ENCODE measurements at regions not wholly inside any gene's neighbourhood (a gene's known extent, or its start where the extent isn't known, plus 50 kb on each side); places are given as distances from the start of the nearest gene placed in this dataset.

DNA sequence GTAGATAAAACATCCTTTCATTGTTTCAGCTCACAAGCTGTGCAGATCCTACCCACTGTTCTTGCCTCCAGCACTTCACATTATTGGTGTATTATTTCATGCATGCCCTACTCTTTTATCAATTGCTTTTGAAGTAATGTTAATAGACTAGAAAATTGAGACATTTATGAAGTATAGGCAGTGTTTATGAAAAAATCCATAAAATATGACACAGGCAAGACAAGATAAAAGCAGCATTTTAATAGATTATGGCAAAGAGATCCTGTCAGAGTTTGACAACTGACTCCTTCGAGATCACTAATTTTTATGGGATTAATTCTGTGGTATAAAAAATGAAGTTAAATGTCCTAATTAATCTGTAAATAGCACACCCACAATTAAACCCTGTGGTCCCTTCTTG is 217.2 kb upstream of the NANOGP8 start:
- DNase-seq (ENCODE audit: low read depth in 1 of 2, low spot score in 1 of 2) = no peak
- H3K4me3 ChIP-seq (replicated peaks; ENCODE audit: insufficient read depth, low read length) = no peak overlapping the region
- no peak for TF ChIP-seq GABPA (IDR thresholded peaks at IDR 0.05; ENCODE audit: low read depth)
- TF ChIP-seq POLR2AphosphoS5 (IDR thresholded peaks at IDR 0.05; ENCODE audit: low read depth) = no peak
- TF ChIP-seq, protein P1, sequence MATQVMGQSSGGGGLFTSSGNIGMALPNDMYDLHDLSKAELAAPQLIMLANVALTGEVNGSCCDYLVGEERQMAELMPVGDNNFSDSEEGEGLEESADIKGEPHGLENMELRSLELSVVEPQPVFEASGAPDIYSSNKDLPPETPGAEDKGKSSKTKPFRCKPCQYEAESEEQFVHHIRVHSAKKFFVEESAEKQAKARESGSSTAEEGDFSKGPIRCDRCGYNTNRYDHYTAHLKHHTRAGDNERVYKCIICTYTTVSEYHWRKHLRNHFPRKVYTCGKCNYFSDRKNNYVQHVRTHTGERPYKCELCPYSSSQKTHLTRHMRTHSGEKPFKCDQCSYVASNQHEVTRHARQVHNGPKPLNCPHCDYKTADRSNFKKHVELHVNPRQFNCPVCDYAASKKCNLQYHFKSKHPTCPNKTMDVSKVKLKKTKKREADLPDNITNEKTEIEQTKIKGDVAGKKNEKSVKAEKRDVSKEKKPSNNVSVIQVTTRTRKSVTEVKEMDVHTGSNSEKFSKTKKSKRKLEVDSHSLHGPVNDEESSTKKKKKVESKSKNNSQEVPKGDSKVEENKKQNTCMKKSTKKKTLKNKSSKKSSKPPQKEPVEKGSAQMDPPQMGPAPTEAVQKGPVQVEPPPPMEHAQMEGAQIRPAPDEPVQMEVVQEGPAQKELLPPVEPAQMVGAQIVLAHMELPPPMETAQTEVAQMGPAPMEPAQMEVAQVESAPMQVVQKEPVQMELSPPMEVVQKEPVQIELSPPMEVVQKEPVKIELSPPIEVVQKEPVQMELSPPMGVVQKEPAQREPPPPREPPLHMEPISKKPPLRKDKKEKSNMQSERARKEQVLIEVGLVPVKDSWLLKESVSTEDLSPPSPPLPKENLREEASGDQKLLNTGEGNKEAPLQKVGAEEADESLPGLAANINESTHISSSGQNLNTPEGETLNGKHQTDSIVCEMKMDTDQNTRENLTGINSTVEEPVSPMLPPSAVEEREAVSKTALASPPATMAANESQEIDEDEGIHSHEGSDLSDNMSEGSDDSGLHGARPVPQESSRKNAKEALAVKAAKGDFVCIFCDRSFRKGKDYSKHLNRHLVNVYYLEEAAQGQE (IDR thresholded peaks at IDR 0.05; ENCODE audit: insufficient replicate concordance, low read depth) = no peak
- TF ChIP-seq SPI1 (IDR thresholded peaks at IDR 0.05; ENCODE audit: borderline replicate concordance, low read depth) = no peak
- TF ChIP-seq, protein P2, sequence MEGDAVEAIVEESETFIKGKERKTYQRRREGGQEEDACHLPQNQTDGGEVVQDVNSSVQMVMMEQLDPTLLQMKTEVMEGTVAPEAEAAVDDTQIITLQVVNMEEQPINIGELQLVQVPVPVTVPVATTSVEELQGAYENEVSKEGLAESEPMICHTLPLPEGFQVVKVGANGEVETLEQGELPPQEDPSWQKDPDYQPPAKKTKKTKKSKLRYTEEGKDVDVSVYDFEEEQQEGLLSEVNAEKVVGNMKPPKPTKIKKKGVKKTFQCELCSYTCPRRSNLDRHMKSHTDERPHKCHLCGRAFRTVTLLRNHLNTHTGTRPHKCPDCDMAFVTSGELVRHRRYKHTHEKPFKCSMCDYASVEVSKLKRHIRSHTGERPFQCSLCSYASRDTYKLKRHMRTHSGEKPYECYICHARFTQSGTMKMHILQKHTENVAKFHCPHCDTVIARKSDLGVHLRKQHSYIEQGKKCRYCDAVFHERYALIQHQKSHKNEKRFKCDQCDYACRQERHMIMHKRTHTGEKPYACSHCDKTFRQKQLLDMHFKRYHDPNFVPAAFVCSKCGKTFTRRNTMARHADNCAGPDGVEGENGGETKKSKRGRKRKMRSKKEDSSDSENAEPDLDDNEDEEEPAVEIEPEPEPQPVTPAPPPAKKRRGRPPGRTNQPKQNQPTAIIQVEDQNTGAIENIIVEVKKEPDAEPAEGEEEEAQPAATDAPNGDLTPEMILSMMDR (IDR thresholded peaks at IDR 0.05; ENCODE audit: insufficient read depth, low read length) = no peak

DNA sequence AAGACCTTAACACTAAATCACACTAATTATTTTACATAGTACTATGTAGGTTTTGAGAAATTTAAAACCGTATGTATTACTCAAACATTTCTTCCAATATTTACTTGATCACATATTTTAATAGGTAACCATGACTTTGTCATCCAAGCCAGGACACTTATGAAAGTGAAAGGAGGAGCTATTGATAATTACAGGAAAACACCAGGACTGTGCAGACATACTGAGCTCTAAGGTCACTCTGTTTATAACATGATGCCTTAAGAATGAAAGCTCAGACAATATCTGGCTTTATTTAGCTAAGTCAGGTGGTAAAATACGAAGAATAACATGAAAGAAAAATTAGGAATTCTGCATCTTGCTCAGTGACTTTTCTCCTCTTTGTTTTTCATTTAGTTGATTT is 216.0 kb upstream of the NANOGP8 start:
- TF ChIP-seq, protein P2 (IDR thresholded peaks at IDR 0.05; ENCODE audit: insufficient read depth, low read length) = no peak
- TF ChIP-seq GABPA (IDR thresholded peaks at IDR 0.05; ENCODE audit: low read depth) = no peak
- no peak for TF ChIP-seq POLR2AphosphoS5 (IDR thresholded peaks at IDR 0.05; ENCODE audit: low read depth)
- no peak for TF ChIP-seq SPI1 (IDR thresholded peaks at IDR 0.05; ENCODE audit: borderline replicate concordance, low read depth)
- TF ChIP-seq, protein P1 (IDR thresholded peaks at IDR 0.05; ENCODE audit: insufficient replicate concordance, low read depth) = no peak
- DNase-seq (ENCODE audit: low read depth in 1 of 2, low spot score in 1 of 2) = no peak
- Histone ChIP-seq H3K27me3 (ENCODE audit: insufficient read depth, poor library complexity, severe bottlenecking) (no peaks in the 10 kb centered on the region), H3K27ac (replicated peaks) (no peak overlapping the region), H3K4me3 (replicated peaks; ENCODE audit: insufficient read depth, low read length) (no peak overlapping the region)

More for the DNA sequence above, 217.2 kb upstream of the NANOGP8 start:
- no peaks in the 10 kb centered on the region for H3K27me3 ChIP-seq (ENCODE audit: insufficient read depth, poor library complexity, severe bottlenecking)
- H3K27ac ChIP-seq (replicated peaks) = no peak overlapping the region

DNA sequence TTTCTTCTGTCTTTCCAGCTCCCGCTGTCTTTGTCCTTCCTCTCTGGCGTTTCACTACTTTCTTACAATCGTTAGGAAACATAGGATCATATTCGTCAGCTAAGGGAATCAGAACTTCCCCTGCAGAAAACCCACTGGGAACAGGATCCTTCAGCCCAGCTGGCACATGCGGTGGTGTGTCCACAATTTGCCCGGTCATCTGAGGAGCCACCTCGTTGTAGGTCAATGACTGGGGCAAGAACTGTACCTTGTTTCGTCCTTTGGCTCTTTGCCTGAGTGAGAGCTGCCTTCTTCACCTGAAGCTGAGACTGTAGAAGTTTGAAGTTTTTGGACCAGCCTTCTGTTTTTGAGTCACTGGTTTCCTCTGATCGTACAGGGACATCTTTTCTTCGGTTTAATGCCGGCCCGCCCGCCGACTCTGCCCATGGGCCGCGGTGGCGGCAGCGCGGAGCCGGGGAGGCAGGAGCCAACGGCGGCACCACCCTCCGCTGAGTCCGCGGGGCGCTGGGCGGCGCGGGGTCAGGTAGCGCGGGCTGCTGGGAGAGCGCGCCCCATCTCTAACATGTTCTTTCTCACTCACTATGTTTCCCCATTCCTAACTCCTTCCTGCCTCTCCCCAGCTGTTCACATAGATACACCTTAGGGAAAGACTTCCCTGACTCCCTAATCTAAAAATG is 214.1 kb upstream of the NANOGP8 start:
- Histone ChIP-seq H3K27ac (replicated peaks) (no peak overlapping the region), H3K27me3 (ENCODE audit: insufficient read depth, poor library complexity, severe bottlenecking) (no peaks in the 10 kb centered on the region), H3K4me3 (replicated peaks; ENCODE audit: insufficient read depth, low read length) (no peak overlapping the region)
- TF ChIP-seq GABPA (IDR thresholded peaks at IDR 0.05; ENCODE audit: low read depth) = no peak
- TF ChIP-seq SPI1 (IDR thresholded peaks at IDR 0.05; ENCODE audit: borderline replicate concordance, low read depth) = no peak
- TF ChIP-seq POLR2AphosphoS5 (IDR thresholded peaks at IDR 0.05; ENCODE audit: low read depth) = no peak
- TF ChIP-seq, protein P1 (IDR thresholded peaks at IDR 0.05; ENCODE audit: insufficient replicate concordance, low read depth) = no peak
- TF ChIP-seq, protein P2 (IDR thresholded peaks at IDR 0.05; ENCODE audit: insufficient read depth, low read length) = no peak
- DNase-seq (ENCODE audit: low read depth in 1 of 2, low spot score in 1 of 2) = no peak

Data from HL-60 (cell line).